Aorta (tissue), 5 donors: ENCODE measurements at regions not wholly inside any gene's neighbourhood (a gene's known extent, or its start where the extent isn't known, plus 50 kb on each side); places are given as distances from the start of the nearest gene placed in this dataset.

Experiments
- ATAC-seq: fragments of 200-7000 bp; cut with Tn5 transposase; one replicate; pipeline ENCODE4 v1.9.1; 2022; ENCODE audit warnings: moderate library complexity; ENCODE audit not compliant: low FRiP score
- DNase-seq, 2 donors: peaks; one replicate each; pipeline ENCODE4 v3.0.0-alpha.2; 2020
- H3K27ac ChIP-seq, 2 donors: one replicate each; pipeline ENCODE4 v1.5.1; 2013; ENCODE audit warnings: low read length in 2 of 2, mild to moderate bottlenecking in 2 of 2, moderate library complexity in 2 of 2, control low read depth in 1 of 2, inconsistent platforms in 1 of 2, low read depth in 1 of 2
- H3K27me3 ChIP-seq, 2 donors: one replicate each; pipeline ENCODE4 v1.6.1; 2013; ENCODE audit warnings: control low read depth in 1 of 2, low read length in 1 of 2, mild to moderate bottlenecking in 1 of 2, moderate library complexity in 1 of 2; ENCODE audit not compliant: insufficient read depth in 2 of 2, control insufficient read depth in 1 of 2
- H3K36me3 ChIP-seq, 2 donors: one replicate each; pipeline ENCODE4 v1.6.1; 2013; ENCODE audit warnings: control low read depth in 1 of 2, low read length in 1 of 2, mild to moderate bottlenecking in 1 of 2; ENCODE audit not compliant: insufficient read depth in 2 of 2, control insufficient read depth in 1 of 2
- H3K4me1 ChIP-seq, 2 donors: one replicate each; pipeline ENCODE4 v1.6.1; 2013; ENCODE audit warnings: low read length in 2 of 2, control low read depth in 1 of 2, mild to moderate bottlenecking in 1 of 2, moderate library complexity in 1 of 2; ENCODE audit not compliant: insufficient read depth in 2 of 2, control insufficient read depth in 1 of 2
- H3K4me3 ChIP-seq, 2 donors: one replicate each; pipeline ENCODE4 v1.5.1; 2013; ENCODE audit warnings: low read length in 2 of 2, control low read depth in 1 of 2, mild to moderate bottlenecking in 1 of 2
- H3K9me3 ChIP-seq: one replicate; pipeline ENCODE4 v1.6.1; 2013; ENCODE audit warnings: mild to moderate bottlenecking, low read length; ENCODE audit not compliant: control insufficient read depth
- WGBS, 2 donors: extraction: QIAGEN DNeasy Blood & Tissue Kit; methylation state at CpG; one replicate each; pipeline ENCODE4 v1.1.7; 2013; 5-methylcytosine and 5-hydroxymethylcytosine counted together
- intact Hi-C, 2 donors: fragments of 100-400 bp; cut with DNase I; formaldehyde crosslinking; loops; one replicate each; pipeline versions ENCODE4 v1.14.2 to v1.15.0; 2022
- donor health status: healthy with polysubstance abuse.
- donor health status: Bipolar disorder and iron deficiency.
- donor health status: DM: no; HTN: no; CAD: no.
- donor health status: DM: no; HTN: no; CAD: no.
- donor health status: DM: yes; HTN: yes; CAD: no.

- intact Hi-C loops, result no loop called here
- Histone ChIP-seq H3K36me3 (no peaks in the 10 kb centered on the region), H3K4me3 (no peak overlapping the region), H3K4me1 (no peaks in the 10 kb centered on the region), H3K9me3 (no peaks in the 10 kb centered on the region), H3K27ac (no peak overlapping the region), H3K27me3 (no peaks in the 10 kb centered on the region)
- WGBS, 2 donors, result 77 to 89% methylated on average over 2 of the region's 2 CpGs
- ATAC-seq (no peak), DNase-seq (no peak)
These were observed 492.4 kb downstream of the IPMK start for GRCh38 chr10:57775250-57775649.

DNA sequence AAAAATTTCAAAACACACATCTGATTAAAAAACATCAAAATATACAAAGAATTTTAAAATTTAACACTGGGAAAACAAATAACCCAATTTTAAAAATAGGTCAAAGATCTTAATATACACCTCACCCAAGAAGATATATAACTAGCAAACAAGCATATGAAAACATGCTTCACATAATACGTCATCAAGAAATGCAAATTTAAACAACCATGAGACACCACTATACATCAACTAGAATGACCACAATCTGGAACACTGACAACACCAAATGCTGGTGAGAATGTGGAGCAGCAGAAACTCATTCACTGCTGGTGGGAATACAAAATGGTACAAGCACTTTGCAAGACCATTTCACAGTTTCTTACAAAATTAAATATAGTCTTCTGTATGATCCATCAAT, 498.4 kb downstream of the IPMK start:
- 59 to 67% methylated on average over 1 of the region's 1 CpG for WGBS, 2 donors
- Histone ChIP-seq H3K27ac (no peak overlapping the region), H3K4me3 (no peak overlapping the region), H3K36me3 (no peaks in the 10 kb centered on the region), H3K27me3 (no peaks in the 10 kb centered on the region), H3K4me1 (no peaks in the 10 kb centered on the region), H3K9me3 (no peaks in the 10 kb centered on the region)
- ATAC-seq, result no peak
- intact Hi-C loops, result no loop called here
- DNase-seq, result no peak

DNA sequence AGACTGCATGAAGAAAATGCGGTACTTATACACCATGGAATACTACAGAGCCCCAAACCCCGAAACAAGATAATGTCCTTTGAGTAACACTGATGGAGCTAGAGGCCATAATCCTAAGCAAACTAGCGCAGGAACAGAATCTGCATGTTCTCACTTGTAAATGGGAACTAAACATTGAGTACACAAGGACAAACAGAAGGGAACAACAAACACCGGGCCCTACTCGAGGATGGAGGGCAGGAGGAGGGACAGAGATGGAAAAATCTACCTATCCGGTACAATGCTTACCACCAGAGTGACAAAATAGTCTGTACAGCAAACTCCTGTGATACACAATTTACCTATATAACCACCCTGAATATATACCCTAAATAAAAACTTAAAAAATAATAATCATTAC, 507.9 kb downstream of the IPMK start:
- 79 to 92% methylated on average over 6 of the region's 6 CpGs for WGBS, 2 donors
- no peaks in the 10 kb centered on the region for H3K9me3 ChIP-seq
- no peaks in the 10 kb centered on the region for H3K4me1 ChIP-seq
- intact Hi-C loops, result no loop called here
- no peak for DNase-seq
- no peaks in the 10 kb centered on the region for H3K36me3 ChIP-seq
- H3K4me3 ChIP-seq, result no peak overlapping the region
- H3K27me3 ChIP-seq, result no peaks in the 10 kb centered on the region
- H3K27ac ChIP-seq, result no peak overlapping the region
- ATAC-seq, result no peak

DNA sequence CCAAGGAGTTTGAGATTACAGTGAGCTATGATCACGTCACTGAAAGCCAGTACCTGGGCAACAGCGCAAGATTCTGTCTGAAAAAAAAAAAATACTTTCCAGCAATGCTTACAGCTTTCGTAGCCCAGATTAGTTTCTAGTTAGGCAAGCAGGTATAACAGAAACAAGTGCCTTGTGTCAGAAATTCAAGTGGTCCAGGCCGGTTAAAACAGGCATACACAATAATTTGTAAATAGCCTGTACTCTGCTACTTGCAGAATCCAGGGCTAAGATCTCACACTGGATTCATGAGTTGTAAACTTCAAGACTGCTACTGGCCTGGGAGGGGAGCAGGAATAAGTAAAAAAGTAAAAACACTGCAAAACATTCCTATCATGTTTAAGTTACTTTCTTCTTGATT, 512.9 kb downstream of the IPMK start:
- H3K4me1 ChIP-seq, result no peaks in the 10 kb centered on the region
- no peaks in the 10 kb centered on the region for H3K27me3 ChIP-seq
- no peak for DNase-seq
- no peak overlapping the region for H3K4me3 ChIP-seq
- no peak for ATAC-seq
- intact Hi-C loops, result no loop called here
- no peak overlapping the region for H3K27ac ChIP-seq
- H3K36me3 ChIP-seq, result no peaks in the 10 kb centered on the region
- WGBS, 2 donors, result 62 to 69% methylated on average over 4 of the region's 4 CpGs
- no peaks in the 10 kb centered on the region for H3K9me3 ChIP-seq

DNA sequence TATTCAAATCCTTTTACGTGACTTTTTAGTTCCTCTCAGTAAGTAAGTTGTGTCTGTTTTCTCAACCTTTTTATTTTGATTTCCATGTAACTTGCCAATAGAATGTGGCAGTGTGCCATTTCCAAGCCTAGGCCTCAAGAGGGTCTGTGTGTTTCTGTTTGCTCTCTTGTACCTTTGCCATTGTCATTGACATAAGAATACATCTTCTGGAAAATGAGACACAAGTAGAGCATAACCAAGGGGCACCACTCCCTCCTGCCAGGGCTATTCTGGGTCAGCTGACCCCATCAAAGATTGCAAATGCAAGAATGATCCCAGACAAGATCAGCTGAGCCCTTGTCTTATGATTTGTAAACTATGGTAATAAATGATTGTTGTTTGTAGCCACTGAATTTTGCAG, 524.0 kb downstream of the IPMK start:
- ATAC-seq (no peak), DNase-seq (no peak)
- Histone ChIP-seq H3K27ac (no peak overlapping the region), H3K4me3 (no peak overlapping the region), H3K27me3 (no peaks in the 10 kb centered on the region), H3K36me3 (no peaks in the 10 kb centered on the region), H3K9me3 (no peaks in the 10 kb centered on the region), H3K4me1 (no peaks in the 10 kb centered on the region)
- intact Hi-C loops, result no loop called here
- 37 to 49% methylated on average over 1 of the region's 1 CpG for WGBS, 2 donors

- Histone ChIP-seq H3K27me3 (no peaks in the 10 kb centered on the region), H3K4me1 (no peaks in the 10 kb centered on the region), H3K9me3 (no peaks in the 10 kb centered on the region), H3K36me3 (no peaks in the 10 kb centered on the region), H3K4me3 (no peak overlapping the region), H3K27ac (no peak overlapping the region)
- intact Hi-C loops, result no loop called here
- WGBS, 2 donors, result 93 to 95% methylated on average over 3 of the region's 3 CpGs
- DNase-seq, result no peak
- ATAC-seq, result no peak
These were observed 525.9 kb downstream of the IPMK start for GRCh38 chr10:57741751-57742150.

DNA sequence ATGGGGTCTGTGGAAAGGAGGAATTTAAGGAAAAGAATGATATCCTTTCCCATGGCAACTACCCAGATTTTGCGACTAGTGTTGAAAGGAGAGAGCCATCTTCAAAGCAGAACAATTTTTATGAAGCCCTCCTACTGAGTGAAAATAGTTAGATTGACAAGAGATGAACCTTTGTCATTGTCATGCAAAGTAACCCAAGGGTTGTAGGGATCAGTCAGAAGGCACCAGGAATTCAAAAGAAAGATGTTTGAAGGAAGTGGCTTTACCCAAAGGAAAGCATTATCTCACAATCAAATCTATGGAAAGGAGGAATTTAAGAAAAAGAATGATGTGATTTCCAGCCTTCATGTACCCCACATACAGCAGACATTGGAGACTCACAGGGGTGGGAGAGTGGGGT, 544.4 kb downstream of the IPMK start:
- Histone ChIP-seq H3K9me3 (peaks cover 2% of the 10 kb centered on the region), H3K27ac (no peak overlapping the region), H3K4me3 (no peak overlapping the region), H3K36me3 (no peaks in the 10 kb centered on the region), H3K27me3 (no peaks in the 10 kb centered on the region), H3K4me1 (no peaks in the 10 kb centered on the region)
- ATAC-seq (no peak), DNase-seq (no peak)
- 59 to 83% methylated on average over 1 of the region's 1 CpG for WGBS, 2 donors
- intact Hi-C loops, result no loop called here

DNA sequence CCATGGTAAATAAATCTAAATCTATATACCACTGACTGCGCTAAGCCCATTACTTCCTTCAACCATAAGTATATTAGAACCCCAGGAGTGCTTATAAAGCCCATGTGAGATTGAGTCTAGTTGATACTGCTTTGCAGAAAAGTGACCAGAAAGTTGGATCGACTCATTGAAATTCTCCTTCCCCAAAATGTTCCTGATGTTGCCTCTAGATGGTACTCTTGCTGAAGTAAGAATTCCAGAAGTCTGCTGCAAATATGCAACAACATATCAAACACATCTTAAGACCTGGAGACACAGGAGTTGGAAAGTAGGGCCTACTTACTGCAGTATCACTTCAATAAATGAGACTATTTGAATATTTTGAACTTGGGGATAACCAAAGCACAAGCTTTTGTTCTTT, 550.8 kb downstream of the IPMK start:
- Histone ChIP-seq H3K27ac (no peak overlapping the region), H3K9me3 (no peaks in the 10 kb centered on the region), H3K27me3 (no peaks in the 10 kb centered on the region), H3K4me1 (no peaks in the 10 kb centered on the region), H3K36me3 (no peaks in the 10 kb centered on the region), H3K4me3 (no peak overlapping the region)
- intact Hi-C loops, result no loop called here
- ATAC-seq, result no peak
- 64 to 73% methylated on average over 2 of the region's 2 CpGs for WGBS, 2 donors
- no peak for DNase-seq

DNA sequence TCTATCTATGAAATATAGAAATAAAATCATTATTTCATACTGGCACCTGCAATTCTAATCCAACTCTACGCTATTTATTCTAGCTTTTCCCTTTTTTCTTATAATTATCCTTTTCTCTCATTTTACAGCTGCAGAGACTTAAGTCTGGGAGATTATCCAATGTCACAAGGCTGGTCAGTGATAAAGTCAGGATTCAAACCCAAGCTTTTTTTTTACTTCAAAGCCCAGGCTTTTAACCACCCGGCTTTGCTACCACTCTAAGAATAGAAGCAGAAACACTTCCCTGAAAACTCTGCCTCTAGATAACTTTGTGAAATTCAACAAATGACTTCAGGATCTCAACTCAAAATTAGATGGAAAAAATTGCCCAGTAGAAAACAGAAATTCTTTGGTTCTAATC, 552.5 kb downstream of the IPMK start:
- no peaks in the 10 kb centered on the region for H3K9me3 ChIP-seq
- DNase-seq (no peak), ATAC-seq (no peak)
- intact Hi-C loops, result no loop called here
- no peak overlapping the region for H3K27ac ChIP-seq
- WGBS, 2 donors, result 30 to 34% methylated on average over 2 of the region's 2 CpGs
- no peaks in the 10 kb centered on the region for H3K4me1 ChIP-seq
- H3K4me3 ChIP-seq, result no peak overlapping the region
- H3K27me3 ChIP-seq, result no peaks in the 10 kb centered on the region
- no peaks in the 10 kb centered on the region for H3K36me3 ChIP-seq

DNA sequence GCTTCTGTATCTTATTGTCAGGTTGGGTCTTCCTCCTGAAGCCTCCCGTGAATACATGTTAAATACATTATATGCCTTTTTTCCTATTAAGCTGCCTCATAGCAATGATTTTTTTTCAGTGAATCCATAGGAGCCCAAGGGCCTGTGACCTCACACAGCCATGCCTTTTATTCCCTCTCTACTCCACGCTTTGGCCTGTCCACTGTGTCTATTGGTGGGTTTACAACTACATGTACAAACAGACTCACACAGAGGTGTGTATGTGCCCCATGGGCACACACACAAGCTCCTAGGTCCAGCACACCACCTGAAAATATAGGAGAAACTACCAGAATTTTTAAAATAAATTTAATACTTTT, 560.4 kb downstream of the IPMK start:
- WGBS, 2 donors, result 51 to 97% methylated on average over 2 of the region's 2 CpGs
- no peak for DNase-seq

More for the DNA sequence above, 560.4 kb downstream of the IPMK start:
- Histone ChIP-seq H3K4me3 (no peak overlapping the region), H3K27me3 (no peaks in the 10 kb centered on the region), H3K36me3 (no peaks in the 10 kb centered on the region), H3K27ac (no peak overlapping the region), H3K9me3 (no peaks in the 10 kb centered on the region), H3K4me1 (no peaks in the 10 kb centered on the region)
- intact Hi-C loops, result no loop called here
- ATAC-seq, result no peak
